ENCODE measurements at regions not wholly inside any gene's neighbourhood (a gene's known extent, or its start where the extent isn't known, plus 50 kb on each side); places are given as distances from the start of the nearest gene placed in this dataset.
"Not testable (repeated sequence)": the region's sequence is repeated elsewhere in the genome, so short reads cannot be mapped to it uniquely, and the experiment has no call there.

- DNase-seq: no peak
Observed at GRCh38 chr13:69234171-69234570, 873.5 kb upstream of the ATXN8OS start.

- DNase-seq: no peak
Observed at GRCh38 chr13:69226427-69226826, 881.2 kb upstream of the ATXN8OS start.

- not testable (repeated sequence) for DNase-seq
Observed at GRCh38 chr13:69221633-69222498, 885.8 kb upstream of the ATXN8OS start.

GRCh38 chr13:69213396-69213795, 894.2 kb upstream of the ATXN8OS start:
- no peak for DNase-seq

GRCh38 chr13:69204620-69205019, 903.0 kb upstream of the ATXN8OS start:
- DNase-seq: no peak

GRCh38 chr13:69202996-69203395, 904.6 kb upstream of the ATXN8OS start:
- DNase-seq: no peak

GRCh38 chr13:69199664-69200063, 908.0 kb upstream of the ATXN8OS start:
- DNase-seq: no peak

GRCh38 chr13:69198706-69199105, 908.9 kb upstream of the ATXN8OS start:
- no peak for DNase-seq

- no peak for DNase-seq
Observed at GRCh38 chr13:69194130-69194529, 913.5 kb upstream of the ATXN8OS start.

- DNase-seq: no peak
Observed at GRCh38 chr13:69180034-69180433, 927.6 kb upstream of the ATXN8OS start.

- DNase-seq: no peak
Observed at GRCh38 chr13:69178000-69178399, 929.6 kb upstream of the ATXN8OS start.

- no peak for DNase-seq
Observed at GRCh38 chr13:69168436-69168835, 939.2 kb upstream of the ATXN8OS start.

GRCh38 chr13:69155136-69155535, 952.5 kb upstream of the ATXN8OS start:
- DNase-seq: no peak

- no peak for DNase-seq
Observed at GRCh38 chr13:69142101-69142500, 965.5 kb upstream of the ATXN8OS start.

- no peak for DNase-seq
Observed at GRCh38 chr13:69124996-69125395, 982.6 kb upstream of the ATXN8OS start.

- DNase-seq: no peak
Observed at GRCh38 chr13:69109891-69110525, 997.6 kb upstream of the ATXN8OS start.

GRCh38 chr13:69108486-69108885, 999.1 kb upstream of the ATXN8OS start:
- no peak for DNase-seq

GRCh38 chr13:69107436-69107835, 1000.2 kb upstream of the ATXN8OS start:
- no peak for DNase-seq

- no peak for DNase-seq
Observed at GRCh38 chr13:69101841-69102240, 1005.8 kb upstream of the ATXN8OS start.

GRCh38 chr13:69094485-69094884, 1013.1 kb upstream of the ATXN8OS start:
- DNase-seq: no peak

- no peak for DNase-seq
Observed at GRCh38 chr13:69092615-69093322, 1014.9 kb upstream of the ATXN8OS start.

- no peak for DNase-seq
Observed at GRCh38 chr13:69077267-69077666, 1030.4 kb upstream of the ATXN8OS start.

GRCh38 chr13:69069554-69070133, 1038.0 kb upstream of the ATXN8OS start:
- DNase-seq: no peak

All from fibroblast of skin of right biceps (primary cell).